ENCODE measurements at regions not wholly inside any gene's neighbourhood (a gene's known extent, or its start where the extent isn't known, plus 50 kb on each side); places are given as distances from the start of the nearest gene placed in this dataset.

DNA sequence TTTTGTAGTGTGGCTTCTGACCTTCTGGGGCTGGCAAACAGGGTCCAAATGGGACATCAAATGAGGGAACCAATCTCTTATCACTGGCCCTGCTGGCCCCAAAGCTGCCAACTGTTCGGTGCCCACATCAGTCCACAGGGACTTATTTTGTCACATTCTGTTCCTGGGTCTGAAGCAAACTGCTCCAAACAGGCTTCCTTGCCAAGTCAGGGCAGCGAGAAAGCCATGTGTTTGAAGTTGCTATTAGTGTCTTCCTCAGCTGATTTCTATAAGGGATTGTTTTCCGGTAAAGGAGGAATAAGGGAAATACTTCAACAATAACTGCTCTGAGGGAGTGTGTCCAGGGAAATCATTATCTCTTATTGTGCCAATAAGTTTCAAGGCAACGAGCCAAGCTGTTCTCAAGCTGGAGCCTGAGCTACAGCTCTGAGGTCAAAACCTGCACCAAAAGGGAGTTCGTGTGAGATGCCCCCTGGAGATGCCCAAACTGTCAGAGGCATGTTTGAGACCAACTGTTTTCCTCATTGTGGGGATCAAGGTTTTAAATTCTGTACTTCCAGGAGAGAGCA lies 381.4 kb upstream of the PROX1 start:
- TF ChIP-seq, protein P1, sequence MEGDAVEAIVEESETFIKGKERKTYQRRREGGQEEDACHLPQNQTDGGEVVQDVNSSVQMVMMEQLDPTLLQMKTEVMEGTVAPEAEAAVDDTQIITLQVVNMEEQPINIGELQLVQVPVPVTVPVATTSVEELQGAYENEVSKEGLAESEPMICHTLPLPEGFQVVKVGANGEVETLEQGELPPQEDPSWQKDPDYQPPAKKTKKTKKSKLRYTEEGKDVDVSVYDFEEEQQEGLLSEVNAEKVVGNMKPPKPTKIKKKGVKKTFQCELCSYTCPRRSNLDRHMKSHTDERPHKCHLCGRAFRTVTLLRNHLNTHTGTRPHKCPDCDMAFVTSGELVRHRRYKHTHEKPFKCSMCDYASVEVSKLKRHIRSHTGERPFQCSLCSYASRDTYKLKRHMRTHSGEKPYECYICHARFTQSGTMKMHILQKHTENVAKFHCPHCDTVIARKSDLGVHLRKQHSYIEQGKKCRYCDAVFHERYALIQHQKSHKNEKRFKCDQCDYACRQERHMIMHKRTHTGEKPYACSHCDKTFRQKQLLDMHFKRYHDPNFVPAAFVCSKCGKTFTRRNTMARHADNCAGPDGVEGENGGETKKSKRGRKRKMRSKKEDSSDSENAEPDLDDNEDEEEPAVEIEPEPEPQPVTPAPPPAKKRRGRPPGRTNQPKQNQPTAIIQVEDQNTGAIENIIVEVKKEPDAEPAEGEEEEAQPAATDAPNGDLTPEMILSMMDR (IDR thresholded peaks at IDR 0.05) = no peak
- TF ChIP-seq EP300 (IDR thresholded peaks at IDR 0.05; ENCODE audit: low read depth) = no peak
- no peak for TF ChIP-seq POLR2AphosphoS5 (IDR thresholded peaks at IDR 0.05)
